B cell (primary cell): ENCODE measurements at regions not wholly inside any gene's neighbourhood (a gene's known extent, or its start where the extent isn't known, plus 50 kb on each side); places are given as distances from the start of the nearest gene placed in this dataset.

ENCODE experiments used
- CTCF ChIP-seq: fragments of 200-600 bp; IDR thresholded peaks from one replicate; pipeline ENCODE4 v1.8.0; 2022; ENCODE audit warnings: antibody characterized with exemption, mild to moderate bottlenecking
- EZH2 ChIP-seq: IDR thresholded peaks from 2 replicates; pipeline ENCODE4 v1.6.1; 2012; ENCODE audit warnings: borderline replicate concordance, low read depth, mild to moderate bottlenecking, moderate library complexity, low read length; ENCODE audit not compliant: insufficient read depth, poor library complexity, severe bottlenecking

- TF ChIP-seq EZH2 (no peak), CTCF (no peak)
These were observed 891.9 kb upstream of the CADM2 start for GRCh38 chr3:84066915-84067314.
